ENCODE measurements at regions not wholly inside any gene's neighbourhood (a gene's known extent, or its start where the extent isn't known, plus 50 kb on each side); places are given as distances from the start of the nearest gene placed in this dataset.

GRCh38 chr3:187927565-187927964 is 182.3 kb upstream of the BCL6 start:
- H2AK5ac ChIP-seq (ENCODE audit: low read length) = no peak overlapping the region
- H3K14ac ChIP-seq (ENCODE audit: low read length) = no peak overlapping the region
- H3K9me3 ChIP-seq (ENCODE audit: insufficient read depth, low read depth, low read length) = peaks cover 3% of the 10 kb centered on the region
- H3K79me2 ChIP-seq (ENCODE audit: control insufficient read depth, insufficient read depth, low read length, poor library complexity) = no peaks in the 10 kb centered on the region
- no peaks in the 10 kb centered on the region for H3K27me3 ChIP-seq (ENCODE audit: insufficient read depth, low read length)
- no peak overlapping the region for H4K8ac ChIP-seq (ENCODE audit: low read depth, low read length)
- no peaks in the 10 kb centered on the region for H3K79me1 ChIP-seq (ENCODE audit: low read length)
- H3K18ac ChIP-seq (ENCODE audit: low read length) = no peak overlapping the region
- H3K4ac ChIP-seq (ENCODE audit: low read depth, low read length) = no peak overlapping the region
- H2AFZ ChIP-seq (ENCODE audit: insufficient read depth, low read length, poor library complexity) = no peak overlapping the region
- H4K91ac ChIP-seq (ENCODE audit: low read depth, low read length) = no peak overlapping the region
- no peak overlapping the region for H3K4me2 ChIP-seq (ENCODE audit: low read length)
- H2BK120ac ChIP-seq (ENCODE audit: insufficient read depth, low read length, poor library complexity) = no peak overlapping the region
- H3K27ac ChIP-seq (ENCODE audit: low read depth, low read length) = no peak overlapping the region
- no peak overlapping the region for H3K4me3 ChIP-seq (ENCODE audit: low read depth, low read length)
- H2BK5ac ChIP-seq (ENCODE audit: low read depth, low read length, poor library complexity) = no peak overlapping the region
- no peak overlapping the region for H4K12ac ChIP-seq (ENCODE audit: low read depth, low read length)
- H3K36me3 ChIP-seq (ENCODE audit: control insufficient read depth in 1 of 2, insufficient read depth in 2 of 2, low read length in 2 of 2) = no peaks in the 10 kb centered on the region
- WGBS (ENCODE audit: extremely low coverage, insufficient coverage, insufficient read length) = no CpG with 5 or more reads among the region's 1 CpG
- H3K23ac ChIP-seq (ENCODE audit: low read length) = no peak overlapping the region
- H3K4me1 ChIP-seq (ENCODE audit: control insufficient read depth in 1 of 2, insufficient read depth in 2 of 2, low read length in 2 of 2) = no peaks in the 10 kb centered on the region
- no peak for DNase-seq
- no peak overlapping the region for H3K9ac ChIP-seq (ENCODE audit: low read length)
- no peak overlapping the region for H2BK12ac ChIP-seq (ENCODE audit: low read length)

GRCh38 chr3:187929112-187929816 is 184.0 kb upstream of the BCL6 start:
- no peak overlapping the region for H3K27ac ChIP-seq (ENCODE audit: low read depth, low read length)
- H3K14ac ChIP-seq (ENCODE audit: low read length) = no peak overlapping the region
- H3K27me3 ChIP-seq (ENCODE audit: insufficient read depth, low read length) = no peaks in the 10 kb centered on the region
- no peak overlapping the region for H4K12ac ChIP-seq (ENCODE audit: low read depth, low read length)
- H3K79me2 ChIP-seq (ENCODE audit: control insufficient read depth, insufficient read depth, low read length, poor library complexity) = no peaks in the 10 kb centered on the region
- no peak overlapping the region for H3K4me2 ChIP-seq (ENCODE audit: low read length)
- no peak overlapping the region for H3K23ac ChIP-seq (ENCODE audit: low read length)
- H3K4me1 ChIP-seq (ENCODE audit: control insufficient read depth in 1 of 2, insufficient read depth in 2 of 2, low read length in 2 of 2) = no peaks in the 10 kb centered on the region
- no peak overlapping the region for H3K4ac ChIP-seq (ENCODE audit: low read depth, low read length)
- peaks cover 3% of the 10 kb centered on the region for H3K9me3 ChIP-seq (ENCODE audit: insufficient read depth, low read depth, low read length)
- no peaks in the 10 kb centered on the region for H3K79me1 ChIP-seq (ENCODE audit: low read length)
- H4K8ac ChIP-seq (ENCODE audit: low read depth, low read length) = no peak overlapping the region
- H2BK120ac ChIP-seq (ENCODE audit: insufficient read depth, low read length, poor library complexity) = no peak overlapping the region
- H3K36me3 ChIP-seq (ENCODE audit: control insufficient read depth in 1 of 2, insufficient read depth in 2 of 2, low read length in 2 of 2) = no peaks in the 10 kb centered on the region
- H2BK12ac ChIP-seq (ENCODE audit: low read length) = no peak overlapping the region
- H3K9ac ChIP-seq (ENCODE audit: low read length) = no peak overlapping the region
- no peak overlapping the region for H4K91ac ChIP-seq (ENCODE audit: low read depth, low read length)
- no peak overlapping the region for H2AFZ ChIP-seq (ENCODE audit: insufficient read depth, low read length, poor library complexity)
- WGBS (ENCODE audit: extremely low coverage, insufficient coverage, insufficient read length) = no CpG with 5 or more reads among the region's 8 CpGs
- no peak overlapping the region for H2AK5ac ChIP-seq (ENCODE audit: low read length)
- no peak overlapping the region for H2BK5ac ChIP-seq (ENCODE audit: low read depth, low read length, poor library complexity)
- no peak for DNase-seq
- no peak overlapping the region for H3K4me3 ChIP-seq (ENCODE audit: low read depth, low read length)
- H3K18ac ChIP-seq (ENCODE audit: low read length) = no peak overlapping the region

- DNase-seq = no peak
- H3K9me3 ChIP-seq (ENCODE audit: insufficient read depth, low read depth, low read length) = peaks cover 3% of the 10 kb centered on the region
- no peak overlapping the region for H3K4ac ChIP-seq (ENCODE audit: low read depth, low read length)
- no peak overlapping the region for H3K14ac ChIP-seq (ENCODE audit: low read length)
- no CpG with 5 or more reads among the region's 3 CpGs for WGBS (ENCODE audit: extremely low coverage, insufficient coverage, insufficient read length)
- no peak overlapping the region for H3K4me2 ChIP-seq (ENCODE audit: low read length)
- H3K23ac ChIP-seq (ENCODE audit: low read length) = no peak overlapping the region
- no peaks in the 10 kb centered on the region for H3K4me1 ChIP-seq (ENCODE audit: control insufficient read depth in 1 of 2, insufficient read depth in 2 of 2, low read length in 2 of 2)
- no peak overlapping the region for H4K12ac ChIP-seq (ENCODE audit: low read depth, low read length)
- H3K27ac ChIP-seq (ENCODE audit: low read depth, low read length) = no peak overlapping the region
- no peaks in the 10 kb centered on the region for H3K79me2 ChIP-seq (ENCODE audit: control insufficient read depth, insufficient read depth, low read length, poor library complexity)
- H3K4me3 ChIP-seq (ENCODE audit: low read depth, low read length) = no peak overlapping the region
- H3K36me3 ChIP-seq (ENCODE audit: control insufficient read depth in 1 of 2, insufficient read depth in 2 of 2, low read length in 2 of 2) = no peaks in the 10 kb centered on the region
- H3K9ac ChIP-seq (ENCODE audit: low read length) = no peak overlapping the region
- H4K91ac ChIP-seq (ENCODE audit: low read depth, low read length) = no peak overlapping the region
- H2BK120ac ChIP-seq (ENCODE audit: insufficient read depth, low read length, poor library complexity) = no peak overlapping the region
- no peaks in the 10 kb centered on the region for H3K27me3 ChIP-seq (ENCODE audit: insufficient read depth, low read length)
- H3K18ac ChIP-seq (ENCODE audit: low read length) = no peak overlapping the region
- H2BK5ac ChIP-seq (ENCODE audit: low read depth, low read length, poor library complexity) = no peak overlapping the region
- H4K8ac ChIP-seq (ENCODE audit: low read depth, low read length) = no peak overlapping the region
- H3K79me1 ChIP-seq (ENCODE audit: low read length) = no peaks in the 10 kb centered on the region
- no peak overlapping the region for H2AK5ac ChIP-seq (ENCODE audit: low read length)
- no peak overlapping the region for H2BK12ac ChIP-seq (ENCODE audit: low read length)
- no peak overlapping the region for H2AFZ ChIP-seq (ENCODE audit: insufficient read depth, low read length, poor library complexity)
Measured at GRCh38 chr3:187930021-187930420, 184.8 kb upstream of the BCL6 start.

GRCh38 chr3:187931101-187931500 is 185.8 kb upstream of the BCL6 start:
- H3K9ac ChIP-seq (ENCODE audit: low read length) = no peak overlapping the region
- H3K23ac ChIP-seq (ENCODE audit: low read length) = no peak overlapping the region
- H3K4ac ChIP-seq (ENCODE audit: low read depth, low read length) = no peak overlapping the region
- no peaks in the 10 kb centered on the region for H3K79me1 ChIP-seq (ENCODE audit: low read length)
- no peak overlapping the region for H3K4me2 ChIP-seq (ENCODE audit: low read length)
- no peak overlapping the region for H3K18ac ChIP-seq (ENCODE audit: low read length)
- no peak for DNase-seq
- H3K27me3 ChIP-seq (ENCODE audit: insufficient read depth, low read length) = no peaks in the 10 kb centered on the region
- no peak overlapping the region for H2AK5ac ChIP-seq (ENCODE audit: low read length)
- no peak overlapping the region for H3K4me3 ChIP-seq (ENCODE audit: low read depth, low read length)
- no peak overlapping the region for H3K14ac ChIP-seq (ENCODE audit: low read length)
- no peak overlapping the region for H4K8ac ChIP-seq (ENCODE audit: low read depth, low read length)
- no peak overlapping the region for H2BK12ac ChIP-seq (ENCODE audit: low read length)
- H2BK120ac ChIP-seq (ENCODE audit: insufficient read depth, low read length, poor library complexity) = no peak overlapping the region
- no peak overlapping the region for H3K27ac ChIP-seq (ENCODE audit: low read depth, low read length)
- H4K12ac ChIP-seq (ENCODE audit: low read depth, low read length) = no peak overlapping the region
- WGBS (ENCODE audit: extremely low coverage, insufficient coverage, insufficient read length) = no CpG with 5 or more reads among the region's 4 CpGs
- no peaks in the 10 kb centered on the region for H3K36me3 ChIP-seq (ENCODE audit: control insufficient read depth in 1 of 2, insufficient read depth in 2 of 2, low read length in 2 of 2)
- H3K9me3 ChIP-seq (ENCODE audit: insufficient read depth, low read depth, low read length) = peaks cover 3% of the 10 kb centered on the region
- H2BK5ac ChIP-seq (ENCODE audit: low read depth, low read length, poor library complexity) = no peak overlapping the region
- no peak overlapping the region for H2AFZ ChIP-seq (ENCODE audit: insufficient read depth, low read length, poor library complexity)
- H3K4me1 ChIP-seq (ENCODE audit: control insufficient read depth in 1 of 2, insufficient read depth in 2 of 2, low read length in 2 of 2) = peaks cover 2 to 3% of the 10 kb centered on the region in 2 experiments
- no peak overlapping the region for H4K91ac ChIP-seq (ENCODE audit: low read depth, low read length)
- no peaks in the 10 kb centered on the region for H3K79me2 ChIP-seq (ENCODE audit: control insufficient read depth, insufficient read depth, low read length, poor library complexity)
